GM19240 (cell line): ENCODE measurements at regions not wholly inside any gene's neighbourhood (a gene's known extent, or its start where the extent isn't known, plus 50 kb on each side); places are given as distances from the start of the nearest gene placed in this dataset.

Source experiments
- DNase-seq: peaks from one replicate; pipeline ENCODE4 v3.0.0; 2011; ENCODE audit warnings: low spot score; ENCODE audit not compliant: insufficient read length

DNA sequence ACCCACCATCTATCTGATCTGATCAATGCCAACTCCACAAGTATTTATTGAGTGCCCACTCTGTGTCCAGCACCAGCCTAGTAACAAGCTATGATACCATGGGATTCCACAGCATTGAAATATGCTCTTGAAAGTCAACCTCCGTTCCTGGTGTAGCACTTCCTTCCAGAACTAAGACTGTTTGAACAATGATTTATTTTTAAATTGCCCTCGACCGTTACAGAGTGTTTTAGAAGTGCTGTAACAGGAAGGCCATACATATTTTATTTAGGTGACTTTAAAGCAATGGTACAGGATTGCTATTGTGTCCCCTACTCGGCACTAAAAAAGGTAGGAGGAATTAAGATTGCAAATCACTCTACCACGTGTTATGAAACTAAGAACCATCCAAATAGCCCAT, 225.6 kb downstream of the TEX36 start:
- no peak for DNase-seq

DNA sequence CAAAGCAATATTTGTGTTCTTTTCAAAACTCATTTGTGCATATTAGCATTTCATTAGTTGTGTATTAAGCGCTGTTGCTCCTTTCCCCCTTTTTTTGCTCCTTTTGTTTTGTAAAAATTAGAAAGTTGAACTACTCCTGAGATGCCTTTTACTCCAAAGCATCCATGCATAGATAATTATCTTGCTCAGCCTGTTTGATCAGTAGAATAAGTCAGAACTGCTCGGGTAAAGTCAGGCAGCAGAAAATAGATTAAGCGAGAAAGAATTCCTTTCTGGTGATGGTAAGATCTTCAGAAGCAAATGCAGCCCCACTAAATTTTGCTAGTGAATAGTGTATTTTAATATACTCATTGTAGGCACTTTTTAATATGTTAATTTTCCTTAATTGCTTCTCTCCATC, 227.1 kb downstream of the TEX36 start:
- DNase-seq = no peak

DNA sequence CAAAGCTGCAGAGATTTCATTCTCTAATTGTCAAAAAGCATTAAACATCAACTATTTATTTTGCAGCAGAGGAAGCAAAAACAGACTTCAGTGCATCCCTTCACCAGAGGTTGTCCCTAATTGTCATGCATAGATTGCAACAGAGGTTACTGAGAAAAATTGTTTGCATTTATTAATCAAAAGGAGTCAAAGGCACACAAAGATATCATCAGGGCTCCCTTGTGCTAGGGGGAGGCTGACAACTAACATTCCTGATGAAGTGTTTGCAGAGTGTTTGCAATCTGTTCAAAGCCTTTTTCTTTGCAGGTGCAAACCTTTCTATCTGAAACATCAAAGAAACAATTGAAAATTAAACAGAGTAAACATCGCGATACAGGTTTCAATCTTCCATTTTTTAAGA, 227.5 kb downstream of the TEX36 start:
- DNase-seq = no peak

DNA sequence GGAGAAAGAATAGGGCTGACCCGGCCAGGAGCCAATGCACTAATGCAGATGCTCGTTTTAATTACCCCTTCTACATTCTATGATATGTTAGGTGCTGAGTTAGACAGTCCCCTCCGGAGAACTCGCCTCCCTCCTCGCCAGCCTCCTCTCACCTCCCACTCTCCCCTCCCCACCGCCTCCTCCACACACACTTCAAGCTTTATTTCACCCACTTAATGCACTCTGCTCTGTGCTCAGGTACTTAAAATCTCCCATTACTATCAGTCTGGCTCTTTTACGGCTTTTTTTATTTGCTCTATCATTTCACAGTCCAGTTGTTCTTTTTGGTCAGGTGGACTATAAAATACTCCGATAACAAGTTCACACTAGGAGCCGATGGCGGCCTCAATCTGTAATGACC, 231.6 kb downstream of the TEX36 start:
- no peak for DNase-seq

DNA sequence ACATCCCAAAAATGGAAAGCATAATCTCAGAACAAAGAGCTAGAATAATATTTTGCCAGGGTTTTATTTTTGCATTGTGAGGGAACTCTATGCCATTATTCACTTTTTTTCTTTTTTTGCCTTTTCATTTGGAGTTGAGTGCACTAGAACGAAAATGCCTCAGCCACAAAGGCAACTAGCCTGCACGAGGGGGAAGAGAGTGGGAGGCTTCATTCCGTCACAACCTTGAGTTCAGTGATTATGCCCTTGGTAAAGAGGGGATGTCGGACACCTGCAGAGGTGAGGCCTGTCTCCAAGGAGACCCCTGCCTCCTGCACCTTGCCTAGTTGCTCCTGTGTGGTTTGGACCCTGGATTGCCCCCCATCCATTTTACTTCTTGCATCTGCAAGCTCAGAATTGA, 232.7 kb downstream of the TEX36 start:
- DNase-seq = no peak

DNA sequence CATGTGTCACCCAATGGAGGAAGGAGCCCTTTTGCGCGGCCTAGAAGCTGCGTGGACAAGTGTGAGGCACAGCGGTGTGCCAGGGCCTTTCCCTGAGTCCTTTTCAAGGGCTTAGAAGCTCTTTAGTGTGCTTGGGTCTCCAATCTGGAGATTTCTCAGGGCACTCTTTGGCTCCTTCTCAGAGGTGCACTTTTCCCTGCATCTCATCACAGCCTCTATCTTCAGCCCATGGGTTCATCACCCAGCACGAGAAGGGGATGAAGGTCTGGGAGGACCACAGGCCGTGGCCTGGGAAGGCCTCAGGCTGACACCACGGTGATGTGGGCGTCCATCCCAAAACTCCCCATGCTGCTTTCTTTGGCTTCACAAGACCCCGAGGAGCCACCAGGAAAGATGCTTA, 233.4 kb downstream of the TEX36 start:
- no peak for DNase-seq

DNA sequence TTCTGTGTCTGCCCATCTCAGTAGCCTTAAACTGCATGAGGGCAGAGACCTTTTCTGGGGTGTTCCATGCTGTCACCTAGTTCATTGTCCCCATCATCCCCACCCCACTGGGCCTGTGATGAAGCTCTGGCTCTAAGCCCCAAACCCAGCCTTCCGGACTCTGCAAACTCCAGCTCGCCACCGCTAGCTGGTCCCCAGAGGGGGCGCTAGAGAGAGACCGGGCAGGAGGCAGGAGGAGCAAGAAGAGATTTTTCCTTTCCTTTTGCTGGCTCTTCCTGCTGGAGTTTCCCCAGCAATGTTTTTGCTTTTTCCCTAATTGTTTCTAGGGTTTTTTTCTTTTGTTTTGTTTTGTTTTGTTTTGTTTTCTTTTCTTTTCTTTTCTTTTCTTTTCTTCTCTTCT, 234.4 kb downstream of the TEX36 start:
- DNase-seq = no peak

DNA sequence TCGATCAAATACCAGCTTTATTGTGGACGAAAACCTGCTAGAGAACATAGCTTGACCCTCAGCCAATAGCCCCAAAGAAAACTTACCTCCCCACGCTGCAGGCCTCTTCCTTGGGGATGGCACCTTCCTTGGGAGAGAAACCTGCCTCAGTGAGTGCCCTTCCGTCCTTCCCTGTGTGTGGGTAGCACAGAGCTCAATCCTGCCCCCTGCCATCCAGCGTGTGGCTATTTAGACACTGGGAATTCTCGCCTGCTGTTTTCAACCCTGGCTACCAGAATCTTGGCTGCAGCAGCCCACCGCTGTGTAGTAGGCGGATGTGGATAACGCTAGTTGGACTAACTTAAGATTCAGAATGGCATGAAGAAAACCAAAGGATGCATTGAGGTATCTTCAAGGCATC, 238.2 kb downstream of the TEX36 start:
- no peak for DNase-seq

DNA sequence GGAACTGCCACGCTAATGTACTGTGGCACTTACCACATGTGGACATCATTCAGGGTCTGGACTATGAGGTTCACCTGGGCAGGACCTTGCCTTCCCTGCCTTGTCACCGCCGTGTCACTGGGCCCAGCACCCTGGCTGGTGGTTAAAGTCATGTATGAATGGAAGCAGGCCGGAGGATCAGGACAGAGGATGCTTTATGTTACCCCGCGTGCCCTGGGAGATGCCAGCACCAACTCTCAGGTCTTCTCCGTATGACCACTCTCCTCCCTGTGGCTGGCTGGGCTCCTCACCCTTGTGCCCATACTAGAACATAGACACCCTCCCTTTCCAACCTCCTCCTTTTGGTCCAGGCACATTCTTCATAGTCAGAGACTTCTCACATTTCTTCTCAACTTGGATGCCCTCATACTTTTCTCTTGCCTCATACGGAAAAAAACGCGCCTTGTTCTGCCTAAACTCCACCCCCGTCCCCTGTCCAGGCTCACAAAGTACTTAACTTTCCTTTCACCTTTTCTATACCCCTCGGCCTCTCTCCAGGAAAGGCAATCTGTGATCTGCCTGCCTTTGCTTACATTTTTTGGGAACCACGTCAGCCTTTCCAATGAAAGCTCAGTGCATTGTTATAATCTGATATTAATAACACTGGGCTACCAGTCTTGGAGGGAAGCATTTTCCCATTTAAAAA, 240.0 kb downstream of the TEX36 start:
- DNase-seq = no peak

DNA sequence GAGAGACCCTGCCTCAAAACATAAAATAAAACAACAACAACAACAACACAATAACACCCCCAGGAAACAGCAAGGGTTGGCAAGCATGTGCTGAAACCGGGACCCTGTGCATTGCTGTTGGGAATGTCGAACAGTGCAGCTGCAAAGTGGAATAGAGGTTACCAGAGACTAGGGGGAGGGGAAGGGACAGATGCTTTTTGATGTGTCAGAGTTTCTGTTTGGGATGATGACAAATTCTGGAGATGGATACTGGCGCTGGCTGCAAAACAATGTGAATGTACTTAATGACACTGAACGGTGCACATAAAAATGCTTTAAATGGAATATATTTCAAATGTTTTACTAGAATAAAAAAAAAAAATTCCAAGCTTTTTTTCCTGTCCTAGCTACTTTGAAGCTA, 241.8 kb downstream of the TEX36 start:
- DNase-seq = no peak

DNA sequence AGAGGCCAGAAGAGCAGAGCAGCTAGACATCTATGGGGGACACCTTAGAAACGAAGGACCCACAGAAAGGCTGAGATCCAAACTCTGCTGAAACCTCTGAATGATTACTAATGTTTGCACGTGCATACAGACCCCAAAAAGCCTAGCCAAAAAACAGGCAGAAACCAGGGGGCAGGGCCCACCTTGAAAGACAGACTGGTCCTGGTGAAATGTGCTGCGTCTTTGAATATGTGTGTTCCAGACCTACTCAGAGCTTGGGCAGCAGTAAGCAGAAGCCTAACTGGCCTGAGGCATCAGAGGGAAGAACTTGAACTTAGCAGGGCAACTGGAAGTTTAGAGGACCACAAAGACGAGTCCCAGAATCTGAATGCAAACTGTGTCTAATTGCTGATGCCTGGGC, 251.8 kb downstream of the TEX36 start:
- no peak for DNase-seq

DNA sequence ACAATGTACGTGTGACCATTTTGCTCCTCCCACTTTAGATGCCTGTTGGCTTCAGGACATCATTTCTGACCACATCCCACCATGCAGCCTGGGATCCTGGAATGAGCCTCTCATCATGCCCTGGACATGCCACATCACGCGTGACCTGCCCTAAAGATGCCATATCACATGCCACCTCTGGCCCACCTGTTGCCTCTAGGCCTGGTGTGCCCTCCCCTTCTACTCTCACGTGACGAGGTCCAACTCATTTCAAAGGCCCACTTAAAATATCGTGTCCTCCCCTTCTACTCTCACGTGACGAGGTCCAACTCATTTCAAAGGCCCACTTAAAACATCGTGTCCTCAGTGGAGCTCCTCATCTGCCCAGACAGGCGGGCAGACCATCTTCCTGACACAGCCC, 254.9 kb downstream of the TEX36 start:
- DNase-seq = no peak

DNA sequence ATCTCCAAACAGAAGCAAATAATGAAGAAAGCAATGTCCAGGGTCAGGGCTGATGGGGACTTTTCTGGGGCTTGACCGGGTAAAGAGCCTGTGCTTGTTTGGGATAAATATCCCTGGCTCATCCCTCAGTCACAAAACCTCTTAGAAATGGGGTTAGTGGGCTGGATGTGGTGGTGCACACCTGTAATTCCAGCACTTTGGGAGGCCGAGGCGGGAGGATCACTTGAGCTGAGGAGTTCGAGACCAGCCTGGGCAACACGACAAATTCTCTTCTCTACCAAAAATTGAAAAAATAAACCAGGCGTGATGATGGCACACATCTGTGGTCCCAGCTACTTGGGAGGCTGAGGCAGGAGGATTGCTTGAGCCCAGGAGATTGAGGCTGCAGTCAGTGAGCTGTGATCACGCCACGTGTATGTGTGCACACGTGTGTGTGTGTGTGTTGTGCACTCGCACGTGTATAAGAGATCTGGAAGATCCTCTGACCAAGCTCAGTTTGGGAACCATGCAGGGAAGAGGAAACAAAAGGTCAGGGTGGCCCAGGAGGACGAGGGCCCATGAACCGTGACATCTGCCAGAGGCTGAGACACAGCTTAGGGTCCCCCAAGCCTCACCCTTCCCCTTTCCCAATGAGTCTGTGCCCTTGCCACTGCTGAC, 258.6 kb downstream of the TEX36 start:
- no peak for DNase-seq

DNA sequence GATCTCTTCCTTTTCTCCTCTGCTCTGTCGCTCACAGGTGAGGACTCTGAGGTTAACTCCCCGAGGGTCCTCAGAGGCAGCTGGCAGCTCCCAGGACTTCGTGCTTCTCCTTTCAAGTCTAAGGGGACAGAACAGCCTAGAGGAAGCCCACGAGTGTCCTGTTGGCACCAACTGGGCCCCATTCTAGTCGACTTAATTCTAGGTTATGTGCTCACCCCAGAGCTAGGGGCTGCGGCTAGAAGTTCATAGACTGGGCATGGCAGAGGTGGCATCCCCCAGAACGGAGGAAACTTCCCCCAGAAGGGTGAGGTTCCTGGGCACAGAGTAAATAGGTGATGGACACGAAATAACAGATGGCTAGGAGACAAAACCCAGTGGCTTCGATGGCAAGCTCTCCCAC, 259.4 kb downstream of the TEX36 start:
- no peak for DNase-seq

DNA sequence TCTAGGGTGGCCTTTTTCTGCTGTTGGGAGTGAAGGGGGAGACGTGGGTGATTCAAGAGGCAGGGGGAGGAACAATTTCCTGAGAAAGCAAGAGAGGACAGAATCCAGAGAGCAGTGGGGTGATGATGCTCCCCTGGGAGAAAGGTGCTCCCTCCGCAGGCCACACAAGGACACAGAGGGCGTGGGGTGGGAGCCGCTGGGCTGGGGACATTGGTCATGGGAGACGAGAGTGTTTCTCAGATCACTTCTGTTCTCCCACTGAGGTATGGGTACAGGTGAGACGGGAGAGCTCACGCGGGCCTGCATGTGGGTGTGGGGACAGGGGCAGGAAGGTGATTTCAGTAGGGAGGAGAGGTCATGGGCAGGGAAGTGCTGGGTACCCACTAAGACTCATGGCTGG, 259.5 kb upstream of the CTBP2 start:
- DNase-seq = no peak

DNA sequence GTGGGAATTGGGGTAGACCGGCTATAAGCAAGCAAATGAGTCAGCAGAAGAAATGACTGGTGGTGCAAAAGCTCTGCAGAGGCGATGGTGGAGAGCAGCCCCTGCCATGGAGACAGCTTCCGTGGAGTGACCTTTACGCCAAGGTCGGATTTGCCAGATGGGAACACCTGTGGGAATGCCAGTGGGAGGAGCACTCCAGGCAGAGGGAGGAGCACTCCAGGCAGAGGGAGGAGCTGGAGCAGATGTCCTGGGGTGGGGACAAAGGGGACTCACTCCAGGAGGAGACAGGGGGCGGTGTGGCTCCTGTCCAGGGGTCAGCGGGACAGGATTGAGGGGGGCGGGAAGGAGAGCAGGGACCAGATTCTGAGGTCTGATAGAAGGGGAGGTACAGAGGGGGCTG, 258.8 kb upstream of the CTBP2 start:
- no peak for DNase-seq

DNA sequence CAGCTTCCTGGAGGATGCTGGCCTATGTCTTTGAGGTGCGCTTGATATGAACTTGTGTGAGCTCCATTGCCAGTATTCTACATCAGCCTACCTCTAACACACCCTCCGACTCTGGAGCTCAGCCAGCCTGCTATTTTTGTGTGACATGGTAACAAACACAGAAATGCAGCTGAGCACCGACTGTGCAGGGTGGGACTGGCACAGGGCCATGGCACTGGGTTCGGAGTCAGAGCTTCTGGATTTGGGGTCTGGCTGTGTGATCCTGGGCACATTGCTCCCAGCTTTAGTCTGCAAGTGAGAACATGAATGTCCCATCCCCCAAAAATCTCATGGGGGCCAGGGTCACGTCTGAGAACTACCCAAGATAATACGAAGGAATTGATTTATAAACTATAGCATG, 257.2 kb upstream of the CTBP2 start:
- DNase-seq = no peak

DNA sequence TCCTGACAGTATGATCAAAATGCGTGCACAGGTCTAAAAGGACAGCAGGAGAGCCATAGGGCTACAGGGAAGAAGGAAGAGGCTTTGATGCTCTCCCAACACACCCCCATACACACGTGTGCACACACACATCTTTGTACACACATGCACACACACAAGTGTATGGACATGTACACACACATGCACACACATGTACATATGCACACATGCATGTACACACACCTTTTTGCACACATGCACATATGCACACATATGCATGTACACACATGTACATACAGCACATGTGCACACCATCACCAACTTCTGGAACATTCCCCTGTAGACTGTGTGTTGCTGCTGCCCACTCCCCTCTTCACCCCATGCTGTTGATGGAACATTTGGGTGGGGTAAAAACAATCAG, 255.6 kb upstream of the CTBP2 start:
- no peak for DNase-seq

DNA sequence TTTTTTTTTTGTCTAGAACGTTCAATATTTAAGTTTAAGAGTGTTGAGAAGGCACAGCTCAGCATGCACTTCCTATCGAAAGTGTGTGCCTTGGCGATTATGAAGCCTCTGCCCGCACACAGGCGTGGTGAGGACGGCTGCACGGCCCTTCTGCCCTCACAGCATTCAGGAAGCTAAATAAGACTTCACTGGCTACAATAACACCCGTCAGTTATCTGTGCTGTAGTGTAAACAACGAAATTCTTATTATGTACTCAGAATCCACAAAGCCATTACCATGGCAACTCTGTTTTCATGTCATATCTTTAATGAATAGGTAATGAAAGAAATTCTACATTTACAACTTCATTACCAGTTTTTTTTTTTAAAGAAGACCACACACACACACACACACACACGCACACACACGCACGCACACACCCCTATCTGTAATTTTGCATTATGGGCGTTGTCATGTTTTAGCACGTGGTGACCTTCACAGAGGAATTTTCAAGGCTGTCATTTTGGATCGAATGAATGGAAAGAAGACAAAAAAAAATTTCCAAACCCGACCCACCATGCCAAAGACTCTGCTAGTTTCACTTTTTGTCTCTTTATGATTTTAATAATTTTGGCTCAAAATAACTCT, 254.8 kb upstream of the CTBP2 start:
- no peak for DNase-seq

DNA sequence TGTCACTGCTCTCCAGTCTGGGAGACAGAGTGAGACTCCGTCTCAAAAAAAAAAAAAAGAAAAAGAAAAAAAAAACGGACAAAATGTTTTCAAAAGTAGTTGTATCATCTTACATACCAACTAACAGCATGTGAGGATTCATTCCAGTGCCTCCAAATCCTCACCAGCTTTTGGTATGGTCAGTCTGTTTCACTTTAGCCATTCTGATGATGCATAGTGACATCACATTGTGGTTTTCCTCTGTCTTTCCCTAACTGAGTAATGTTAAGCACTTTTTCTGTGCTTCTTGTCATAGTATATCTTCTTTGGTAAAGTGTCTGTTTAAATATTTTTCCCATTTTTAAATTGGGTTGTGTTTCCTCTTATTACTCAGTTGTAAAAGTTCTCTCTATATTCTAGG, 251.4 kb upstream of the CTBP2 start:
- DNase-seq = no peak

DNA sequence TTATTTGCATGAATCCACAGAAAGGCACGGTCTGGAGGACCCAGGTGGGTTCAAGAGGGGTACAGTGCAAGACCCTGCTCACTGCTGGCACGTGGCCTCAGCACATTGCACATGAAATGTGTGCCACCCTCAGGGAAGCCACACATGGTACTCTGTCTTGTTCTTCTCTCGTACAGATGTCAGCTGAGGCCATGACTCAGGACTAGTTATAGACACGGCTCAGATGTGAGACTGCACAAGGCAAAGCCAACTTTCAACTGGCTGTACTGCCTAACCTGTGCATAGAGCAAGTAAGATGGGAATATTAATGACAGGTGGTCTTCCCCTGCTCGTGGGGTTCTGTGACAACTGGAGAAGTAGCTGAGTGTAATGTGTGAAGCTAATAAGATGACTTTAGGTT, 249.4 kb upstream of the CTBP2 start:
- DNase-seq = no peak

DNA sequence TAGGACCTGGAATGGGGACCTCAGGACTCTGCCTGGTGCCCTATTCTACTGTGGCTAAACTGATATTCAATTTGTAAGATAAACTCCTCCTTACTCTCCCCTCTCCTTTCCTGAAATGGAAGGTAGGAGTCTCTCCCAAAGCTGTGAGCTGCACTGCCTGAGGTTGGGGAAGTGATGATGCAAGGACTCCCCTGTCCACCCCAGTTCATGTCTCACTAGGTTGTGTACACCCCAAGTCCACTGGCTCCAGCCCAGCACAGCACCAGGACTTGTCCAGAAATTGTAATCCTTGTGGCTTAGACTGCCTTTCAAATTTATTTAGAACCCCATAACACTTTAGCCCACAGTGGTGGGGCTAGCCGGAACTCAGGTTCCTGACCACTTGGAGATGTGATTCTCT, 247.2 kb upstream of the CTBP2 start:
- DNase-seq = no peak

DNA sequence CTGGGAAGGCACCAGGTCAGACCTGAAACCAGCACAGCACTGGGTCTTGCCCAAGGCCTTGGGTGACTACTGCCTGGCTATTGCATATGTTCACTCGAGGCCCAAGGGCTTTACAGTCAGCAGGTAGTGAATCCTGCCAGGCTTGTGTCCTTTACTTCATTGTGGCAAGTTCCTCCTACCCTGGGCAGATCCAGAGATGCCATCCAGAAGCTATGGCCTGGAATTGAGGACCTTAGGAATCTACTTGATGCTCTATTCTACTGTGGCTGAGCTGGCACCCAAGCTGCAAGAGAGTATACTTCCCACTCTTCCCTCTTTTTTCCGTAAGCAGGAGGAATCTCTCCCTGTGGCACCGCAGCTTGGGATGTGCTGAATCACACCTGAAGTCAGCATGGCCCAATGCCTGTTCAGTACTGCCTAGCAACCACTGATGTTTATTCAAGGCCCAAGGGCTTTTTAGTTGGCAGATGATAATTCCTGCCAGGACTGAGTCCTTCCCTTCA, 246.7 kb upstream of the CTBP2 start:
- DNase-seq = no peak
